Heart left ventricle (tissue), 13 donors: ENCODE measurements at regions not wholly inside any gene's neighbourhood (a gene's known extent, or its start where the extent isn't known, plus 50 kb on each side); places are given as distances from the start of the nearest gene placed in this dataset.

Experiments
- CTCF ChIP-seq, 12 donors: fragments of 200-600 bp; sonication (generic) in 4 of 12; IDR thresholded peaks; one replicate each; pipeline versions ENCODE4 v1.5.0 to v1.8.0; 2018 to 2022; ENCODE audit warnings: antibody characterized with exemption in 12 of 12, mild to moderate bottlenecking in 5 of 12
- POLR2A ChIP-seq, 2 donors: fragments of 450-650 bp; IDR thresholded peaks; one replicate each; pipeline ENCODE4 v1.6.1; 2017; ENCODE audit warnings: antibody characterized with exemption in 2 of 2, mild to moderate bottlenecking in 2 of 2, moderate library complexity in 2 of 2
- donor health status: ischemic (EF 13 %, LVEDD 7.1; RV severe dilation, severe dysfunction).
- donor health status: DM: no; HTN: yes; CAD: no.
- donor health status: DM: no; HTN: no; CAD: no.
- donor health status: ischemic (EF 25% LVEDD 6.9; RV normal size, moderate dysfunction).
- donor health status: ischemic (EF 25% LVEDD 5.7; RV mildly dilated, moderate dysfunction).
- donor health status: ischemic (EF 35%, LVEDD 5.7; RV mildly dilated, moderate dysfunction).
- donor health status: nonischemic (EF 11% LVEDD 7.7; RV severe dilation, severe dysfunction).
- donor health status: DM: yes; HTN: yes; CAD: no.
- donor health status: PGD.
- donor health status: ischemic (EF 29% LVEDD 5.4; RV normal size, mild dysfunction).
- donor health status: nonischemic (EF 23%, LVEDD 6.1; RV moderate dilation, normal function).

DNA sequence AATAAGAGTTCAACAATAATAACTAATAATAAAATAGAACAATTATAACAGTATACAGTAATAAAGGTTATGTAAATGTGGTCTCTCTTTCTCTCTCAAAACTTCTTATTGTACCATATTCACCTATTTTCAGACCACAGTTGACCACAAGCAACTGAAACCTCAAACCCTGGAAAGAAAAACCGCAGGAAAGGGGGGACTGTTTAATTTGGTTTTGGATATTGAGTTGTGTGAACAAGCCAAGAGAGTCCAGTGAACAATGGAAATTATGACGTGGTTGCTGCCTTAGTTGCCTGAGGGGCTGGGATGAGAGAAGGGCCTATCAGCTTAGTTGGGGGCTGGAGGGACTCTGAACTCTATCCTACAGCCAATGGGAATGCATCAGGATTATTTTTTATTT lies 178.7 kb upstream of the POU2AF2 start:
- TF ChIP-seq CTCF (IDR thresholded peaks at IDR 0.05) (no peak), POLR2A (IDR thresholded peaks at IDR 0.05) (no peak)
